ENCODE measurements at regions not wholly inside any gene's neighbourhood (a gene's known extent, or its start where the extent isn't known, plus 50 kb on each side); places are given as distances from the start of the nearest gene placed in this dataset.

- H3K9ac ChIP-seq (ENCODE audit: low read depth, low read length), result no peak overlapping the region
- H3K4ac ChIP-seq (ENCODE audit: low read depth, low read length), result no peak overlapping the region
- no peak overlapping the region for H3K4me2 ChIP-seq (ENCODE audit: low read depth, low read length)
- no peak overlapping the region for H2AK9ac ChIP-seq (replicated peaks; ENCODE audit: low read depth, low read length, poor library complexity)
- H4K91ac ChIP-seq (ENCODE audit: insufficient read depth, low read depth, low read length), result no peak overlapping the region
- ATAC-seq (ENCODE audit: low read depth) (no peak), DNase-seq (no peak)
- H3K27me3 ChIP-seq (ENCODE audit: control insufficient read depth, insufficient read depth, low read length), result no peaks in the 10 kb centered on the region
- intact Hi-C loops (cut with micrococcal nuclease) (no loop called here), dilution Hi-C loops (cut with HindIII; ENCODE audit: low sequenced_read_pairs, unreplicated experiment) (no loop called here), in situ Hi-C loops (cut with MboI; ENCODE audit: low sequenced_read_pairs) (no loop called here)
- BruUV-seq (replicated peaks), result no TSS peak
- no peak overlapping the region for H3K23ac ChIP-seq (ENCODE audit: low read depth, low read length)
- H3K14ac ChIP-seq (replicated peaks; ENCODE audit: low read depth, low read length), result no peak overlapping the region
- no peaks in the 10 kb centered on the region for H4K20me1 ChIP-seq (ENCODE audit: insufficient read depth, low read length)
- H4K8ac ChIP-seq (ENCODE audit: low read depth in 2 of 2, low read length in 2 of 2), result no peak overlapping the region; a peak in 1 of 4 replicates
- H3K56ac ChIP-seq (ENCODE audit: extremely low read depth, insufficient read depth, low read length), result no peak overlapping the region
- no peaks in the 10 kb centered on the region for H3K9me3 ChIP-seq (ENCODE audit: control insufficient read depth, insufficient read depth, low read length)
- no peak overlapping the region for H3K4me3 ChIP-seq (ENCODE audit: insufficient read depth, low read depth, low read length)
- POLR2A ChIA-PET (ENCODE audit: unreplicated experiment), result no interaction called here
- H2AK5ac ChIP-seq (ENCODE audit: low read depth, low read length), result 0 out of 2 replicates have a peak overlapping the region, but pooled peaks have one; percentile 20
- no peak overlapping the region for H4K5ac ChIP-seq (ENCODE audit: low read depth, low read length)
- no peak overlapping the region for H3K27ac ChIP-seq (ENCODE audit: insufficient read depth, low read length)
- H2BK5ac ChIP-seq (ENCODE audit: low read depth, low read length, poor library complexity, severe bottlenecking), result peak overlapping the region; percentile 18
- WGBS, 2 experiments (ENCODE audit: extremely low coverage in 2 of 2, insufficient read length in 1 of 2), result no CpG with 5 or more reads among the region's 4 CpGs
- no peaks in the 10 kb centered on the region; the same call in 1 of the 2 replicates for H3K9me1 ChIP-seq (ENCODE audit: insufficient read depth, low read length)
- peak overlapping the region; percentile 73 for H2AFZ ChIP-seq (replicated peaks; ENCODE audit: low read length, poor library complexity)
- H3K79me1 ChIP-seq (ENCODE audit: low read depth in 1 of 2, low read length in 2 of 2), result no peaks in the 10 kb centered on the region
- no peak overlapping the region for H2BK20ac ChIP-seq (ENCODE audit: low read depth, low read length)
- TF ChIP-seq RFX5 (IDR thresholded peaks at IDR 0.05; ENCODE audit: low read depth, low read length) (no peak), CEBPB (IDR thresholded peaks at IDR 0.05; ENCODE audit: low read depth, low read length) (no peak), SMC3 (IDR thresholded peaks at IDR 0.05; ENCODE audit: low read depth, low read length) (no peak), RAD21 (IDR thresholded peaks at IDR 0.05; ENCODE audit: low read length) (no peak), MXI1 (IDR thresholded peaks at IDR 0.05; ENCODE audit: borderline replicate concordance, low read depth, low read length) (no peak), USF2 (IDR thresholded peaks at IDR 0.05; ENCODE audit: low read depth, low read length) (no peak), CTCF (conservative IDR thresholded peaks at IDR 0.05; ENCODE audit: low read depth, low read length) (no peak), FOS (IDR thresholded peaks at IDR 0.05; ENCODE audit: low read depth, low read length) (no peak), MAZ (IDR thresholded peaks at IDR 0.05; ENCODE audit: borderline replicate concordance, low read depth, low read length) (no peak), ELK1 (IDR thresholded peaks at IDR 0.05; ENCODE audit: borderline replicate concordance, low read depth, low read length) (no peak)
- no peak overlapping the region; the same call in 2 of the 3 replicates for H2BK15ac ChIP-seq (ENCODE audit: low read depth, low read length)
- no peak overlapping the region for H2BK120ac ChIP-seq (ENCODE audit: low read depth, low read length)
- CTCF ChIA-PET, result no interaction called here
- no peaks in the 10 kb centered on the region for H3K36me3 ChIP-seq (ENCODE audit: control insufficient read depth, insufficient read depth, low read length)
- H3K4me1 ChIP-seq (ENCODE audit: control insufficient read depth, insufficient read depth, low read length), result peaks cover 4% of the 10 kb centered on the region; the same call in 1 of the 2 replicates
- no peak overlapping the region for H3K18ac ChIP-seq (ENCODE audit: low read depth, low read length)
Observed at GRCh38 chr6:126718600-126719327, 378.8 kb downstream of the CENPW start.
